Endodermal cell (in vitro differentiated cells): ENCODE measurements at regions not wholly inside any gene's neighbourhood (a gene's known extent, or its start where the extent isn't known, plus 50 kb on each side); places are given as distances from the start of the nearest gene placed in this dataset.

Experiments used
- DNase-seq: peaks from one replicate; pipeline ENCODE4 v3.0.0-alpha.2; 2017
- H3K27ac ChIP-seq: 2 replicates; pipeline ENCODE4 v1.5.1; 2013; ENCODE audit warnings: mild to moderate bottlenecking, low read depth, low read length, moderate library complexity
- H3K27me3 ChIP-seq: 2 replicates; pipeline ENCODE4 v1.6.1; 2013; ENCODE audit warnings: mild to moderate bottlenecking, low read length, moderate library complexity; ENCODE audit not compliant: insufficient read depth, control insufficient read depth, poor library complexity, severe bottlenecking
- H3K36me3 ChIP-seq: 2 replicates; pipeline ENCODE4 v1.7.0; 2013; ENCODE audit warnings: mild to moderate bottlenecking, low read length, moderate library complexity; ENCODE audit not compliant: control insufficient read depth, insufficient read depth
- H3K4me1 ChIP-seq: one replicate; pipeline ENCODE4 v1.7.0; 2013; ENCODE audit warnings: low read length; ENCODE audit not compliant: control insufficient read depth, insufficient read depth
- H3K4me3 ChIP-seq: 2 replicates; pipeline ENCODE4 v1.5.1; 2013; ENCODE audit warnings: mild to moderate bottlenecking, low read length, moderate library complexity
- H3K9ac ChIP-seq: 2 replicates; pipeline ENCODE4 v1.6.1; 2013; ENCODE audit warnings: mild to moderate bottlenecking, low read length, moderate library complexity; ENCODE audit not compliant: poor library complexity, severe bottlenecking; ENCODE audit errors: extremely low read depth
- H3K9me3 ChIP-seq: 2 replicates; pipeline ENCODE4 v1.6.1; 2013; ENCODE audit warnings: mild to moderate bottlenecking, low read length, moderate library complexity; ENCODE audit not compliant: control insufficient read depth
- H3K27ac Mint-ChIP-seq: 2 replicates; pipeline ENCODE4 v1.8.0; 2020; ENCODE audit warnings: mixed read lengths
- H3K27me3 Mint-ChIP-seq: 2 replicates; pipeline ENCODE4 v1.8.0; 2021; ENCODE audit warnings: mild to moderate bottlenecking, mixed read lengths; ENCODE audit not compliant: insufficient read depth
- H3K36me3 Mint-ChIP-seq: 2 replicates; pipeline ENCODE4 v1.8.0; 2020; ENCODE audit warnings: low read depth, mixed read lengths
- H3K4me1 Mint-ChIP-seq: 2 replicates; pipeline ENCODE4 v1.8.0; 2020; ENCODE audit warnings: mixed read lengths
- H3K4me3 Mint-ChIP-seq: 2 replicates; pipeline ENCODE4 v1.8.0; 2020; ENCODE audit warnings: mild to moderate bottlenecking, moderate library complexity, mixed read lengths
- H3K9me3 Mint-ChIP-seq: 2 replicates; pipeline ENCODE4 v1.8.0; 2020; ENCODE audit warnings: mild to moderate bottlenecking, mixed read lengths
- CTCF ChIP-seq: fragments of 200-600 bp; sonication (generic); conservative IDR thresholded peaks from 2 replicates; pipeline ENCODE4 v1.5.0; 2021; ENCODE audit warnings: antibody characterized with exemption, mild to moderate bottlenecking
- WGBS, 2 experiments: methylation state at CpG; one replicate each; pipeline versions ENCODE4 v1.1.5 to v1.1.7; 2013; ENCODE audit warnings: missing lambda C conversion rate in 2 of 2, mixed read lengths in 1 of 2; ENCODE audit not compliant: insufficient coverage in 1 of 2, insufficient read length in 1 of 2; 5-methylcytosine and 5-hydroxymethylcytosine counted together

GRCh38 chr2:84158605-84159004 lies 300.5 kb downstream of the SUCLG1 start:
- H3K27ac ChIP-seq = no peak overlapping the region
- Mint-ChIP-seq H3K36me3 (no peaks in the 10 kb centered on the region), H3K9me3 (no peaks in the 10 kb centered on the region), H3K4me1 (no peaks in the 10 kb centered on the region), H3K27ac (no peak overlapping the region), H3K4me3 (no peak overlapping the region), H3K27me3 (no peaks in the 10 kb centered on the region)
- no peaks in the 10 kb centered on the region for H3K27me3 ChIP-seq
- no peak for TF ChIP-seq CTCF
- H3K9me3 ChIP-seq = no peaks in the 10 kb centered on the region
- DNase-seq = no peak
- 67 to 95% methylated on average over 1 to 2 of the region's 2 CpGs for WGBS, 2 experiments
- no peaks in the 10 kb centered on the region for H3K36me3 ChIP-seq
- H3K4me1 ChIP-seq = no peaks in the 10 kb centered on the region
- no peak overlapping the region for H3K9ac ChIP-seq
- H3K4me3 ChIP-seq = no peak overlapping the region

- no peaks in the 10 kb centered on the region for H3K9me3 Mint-ChIP-seq
- Histone ChIP-seq H3K27me3 (no peaks in the 10 kb centered on the region), H3K36me3 (no peaks in the 10 kb centered on the region), H3K4me1 (no peaks in the 10 kb centered on the region), H3K9me3 (no peaks in the 10 kb centered on the region), H3K9ac (no peak overlapping the region), H3K4me3 (no peak overlapping the region), H3K27ac (no peak overlapping the region)
- no peaks in the 10 kb centered on the region for H3K27me3 Mint-ChIP-seq
- no peaks in the 10 kb centered on the region for H3K36me3 Mint-ChIP-seq
- DNase-seq = no peak
- H3K4me3 Mint-ChIP-seq = no peak overlapping the region
- H3K27ac Mint-ChIP-seq = no peak overlapping the region
- 79% methylated on average over 2 of the region's 2 CpGs; no CpG with 5 or more reads in 1 of the 2 experiments for WGBS, 2 experiments
- no peak for TF ChIP-seq CTCF
- H3K4me1 Mint-ChIP-seq = no peaks in the 10 kb centered on the region
Measured at GRCh38 chr2:84152462-84152861, 306.6 kb downstream of the SUCLG1 start.

- Histone ChIP-seq H3K9me3 (no peaks in the 10 kb centered on the region), H3K27me3 (no peaks in the 10 kb centered on the region), H3K36me3 (no peaks in the 10 kb centered on the region), H3K4me3 (no peak overlapping the region), H3K27ac (no peak overlapping the region), H3K9ac (no peak overlapping the region), H3K4me1 (no peaks in the 10 kb centered on the region)
- no peaks in the 10 kb centered on the region for H3K9me3 Mint-ChIP-seq
- H3K36me3 Mint-ChIP-seq = no peaks in the 10 kb centered on the region
- H3K4me3 Mint-ChIP-seq = no peak overlapping the region
- no peak overlapping the region for H3K27ac Mint-ChIP-seq
- 90 to 100% methylated on average over 1 to 4 of the region's 4 CpGs for WGBS, 2 experiments
- no peak for TF ChIP-seq CTCF
- no peaks in the 10 kb centered on the region for H3K4me1 Mint-ChIP-seq
- DNase-seq = no peak
- no peaks in the 10 kb centered on the region for H3K27me3 Mint-ChIP-seq
Measured at GRCh38 chr2:84144345-84144744, 314.7 kb downstream of the SUCLG1 start.
